ENCODE measurements at regions not wholly inside any gene's neighbourhood (a gene's known extent, or its start where the extent isn't known, plus 50 kb on each side); places are given as distances from the start of the nearest gene placed in this dataset.
"Not testable (repeated sequence)": the region's sequence is repeated elsewhere in the genome, so short reads cannot be mapped to it uniquely, and the experiment has no call there.

DNA sequence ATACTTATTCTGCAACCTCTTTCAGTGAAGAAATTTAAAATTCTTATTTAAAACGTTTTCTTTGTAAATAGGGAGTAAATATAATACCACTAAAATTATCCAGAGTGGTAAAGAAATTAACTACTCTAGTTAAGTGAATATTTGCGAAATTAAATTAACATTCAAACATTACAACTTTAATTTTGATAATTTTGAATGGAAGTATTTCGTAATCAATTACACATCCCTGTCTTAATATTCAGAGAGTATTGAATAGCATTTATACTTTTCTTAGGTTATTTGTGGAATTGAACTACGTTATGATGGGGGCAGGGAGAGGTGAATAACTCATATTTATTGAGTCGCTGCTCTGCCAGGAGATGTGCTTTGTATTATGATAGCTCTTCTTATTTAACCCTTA, 96.3 kb upstream of the KIF26B start:
- peaks cover 0 to 21% of the 10 kb centered on the region in 2 donors for H3K27me3 Mint-ChIP-seq (ENCODE audit: low read depth in 2 of 2)
- DNase-seq (no peak), ATAC-seq (no peak)
- Histone ChIP-seq H3K27ac (ENCODE audit: low read length) (no peak overlapping the region), H3K4me1 (ENCODE audit: control insufficient read depth, insufficient read depth, low read length) (peaks cover 10% of the 10 kb centered on the region), H3K36me3 (ENCODE audit: control insufficient read depth, insufficient read depth, low read length) (no peaks in the 10 kb centered on the region), H3K4me3 (ENCODE audit: low read length) (no peak overlapping the region), H3K27me3 (ENCODE audit: control insufficient read depth, insufficient read depth, low read length) (no peaks in the 10 kb centered on the region), H3K9me3 (ENCODE audit: control insufficient read depth, insufficient read depth, low read length) (no peaks in the 10 kb centered on the region)
- H3K27ac Mint-ChIP-seq = no peak overlapping the region
- H3K4me3 Mint-ChIP-seq = no peak overlapping the region
- 77% methylated on average over 2 of the region's 5 CpGs for WGBS (ENCODE audit: insufficient coverage)
- H3K36me3 Mint-ChIP-seq = no peaks in the 10 kb centered on the region
- peaks cover 9 to 10% of the 10 kb centered on the region in 2 donors for H3K4me1 Mint-ChIP-seq
- no peaks in the 10 kb centered on the region for H3K9me3 Mint-ChIP-seq
- intact Hi-C loops (cut with micrococcal nuclease) = no loop called here
- TF ChIP-seq, protein P1, sequence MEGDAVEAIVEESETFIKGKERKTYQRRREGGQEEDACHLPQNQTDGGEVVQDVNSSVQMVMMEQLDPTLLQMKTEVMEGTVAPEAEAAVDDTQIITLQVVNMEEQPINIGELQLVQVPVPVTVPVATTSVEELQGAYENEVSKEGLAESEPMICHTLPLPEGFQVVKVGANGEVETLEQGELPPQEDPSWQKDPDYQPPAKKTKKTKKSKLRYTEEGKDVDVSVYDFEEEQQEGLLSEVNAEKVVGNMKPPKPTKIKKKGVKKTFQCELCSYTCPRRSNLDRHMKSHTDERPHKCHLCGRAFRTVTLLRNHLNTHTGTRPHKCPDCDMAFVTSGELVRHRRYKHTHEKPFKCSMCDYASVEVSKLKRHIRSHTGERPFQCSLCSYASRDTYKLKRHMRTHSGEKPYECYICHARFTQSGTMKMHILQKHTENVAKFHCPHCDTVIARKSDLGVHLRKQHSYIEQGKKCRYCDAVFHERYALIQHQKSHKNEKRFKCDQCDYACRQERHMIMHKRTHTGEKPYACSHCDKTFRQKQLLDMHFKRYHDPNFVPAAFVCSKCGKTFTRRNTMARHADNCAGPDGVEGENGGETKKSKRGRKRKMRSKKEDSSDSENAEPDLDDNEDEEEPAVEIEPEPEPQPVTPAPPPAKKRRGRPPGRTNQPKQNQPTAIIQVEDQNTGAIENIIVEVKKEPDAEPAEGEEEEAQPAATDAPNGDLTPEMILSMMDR (IDR thresholded peaks at IDR 0.05) = no peak

DNA sequence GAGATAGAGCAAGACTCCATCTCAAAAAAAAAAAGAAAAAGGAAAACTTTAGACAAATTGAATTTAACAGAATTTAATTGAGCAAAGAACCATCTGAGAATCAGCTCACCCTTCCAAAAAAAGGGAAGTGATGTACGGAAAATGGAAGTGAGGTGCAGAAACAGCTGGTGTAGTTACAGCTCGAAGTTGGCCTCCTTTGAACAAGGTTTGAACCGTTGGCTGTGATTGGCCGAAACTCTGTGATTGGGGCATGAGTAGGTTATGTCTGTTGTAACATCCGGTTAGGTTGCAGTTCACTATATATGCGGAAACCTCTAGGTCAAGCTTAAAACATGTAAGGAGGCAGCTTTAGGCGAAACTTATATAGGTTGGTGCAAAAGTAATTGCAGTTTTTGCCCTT, 97.9 kb upstream of the KIF26B start:
- Histone ChIP-seq H3K36me3 (ENCODE audit: control insufficient read depth, insufficient read depth, low read length) (no peaks in the 10 kb centered on the region), H3K27ac (ENCODE audit: low read length) (no peak overlapping the region), H3K27me3 (ENCODE audit: control insufficient read depth, insufficient read depth, low read length) (no peaks in the 10 kb centered on the region), H3K4me1 (ENCODE audit: control insufficient read depth, insufficient read depth, low read length) (peaks cover 21% of the 10 kb centered on the region), H3K9me3 (ENCODE audit: control insufficient read depth, insufficient read depth, low read length) (no peaks in the 10 kb centered on the region), H3K4me3 (ENCODE audit: low read length) (no peak overlapping the region)
- H3K27ac Mint-ChIP-seq = no peak overlapping the region
- peaks cover 16 to 17% of the 10 kb centered on the region in 2 donors for H3K4me1 Mint-ChIP-seq
- DNase-seq (no peak), ATAC-seq (no peak)
- H3K9me3 Mint-ChIP-seq = no peaks in the 10 kb centered on the region
- WGBS (ENCODE audit: insufficient coverage) = 85% methylated on average over 7 of the region's 7 CpGs
- H3K4me3 Mint-ChIP-seq = no peak overlapping the region
- intact Hi-C loops (cut with micrococcal nuclease) = no loop called here
- peaks cover 2 to 31% of the 10 kb centered on the region in 2 donors for H3K27me3 Mint-ChIP-seq (ENCODE audit: low read depth in 2 of 2)
- TF ChIP-seq, protein P1 (IDR thresholded peaks at IDR 0.05) = no peak
- no peaks in the 10 kb centered on the region for H3K36me3 Mint-ChIP-seq

DNA sequence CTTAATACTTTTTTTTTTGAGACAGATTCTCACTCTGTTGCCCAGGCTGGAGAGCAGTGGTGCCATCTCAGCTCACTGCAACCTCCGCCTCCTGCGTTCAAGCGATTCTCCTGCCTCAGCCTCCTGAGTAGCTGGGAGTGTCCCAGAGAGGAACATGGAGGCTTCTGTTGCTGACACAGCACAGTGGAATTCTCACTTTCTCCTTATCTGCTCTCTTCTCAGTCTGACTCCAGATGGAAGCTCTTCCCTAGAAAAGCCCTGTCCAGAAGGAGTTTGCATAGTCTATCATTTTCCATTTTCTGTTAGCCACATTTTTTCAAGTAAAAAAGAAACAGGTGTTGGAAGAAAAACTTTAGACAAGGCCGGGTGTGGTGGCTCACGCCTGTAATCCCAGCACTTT, 98.5 kb upstream of the KIF26B start:
- H3K36me3 Mint-ChIP-seq; DNase-seq; H3K36me3 ChIP-seq (ENCODE audit: control insufficient read depth, insufficient read depth, low read length); ATAC-seq; H3K27me3 ChIP-seq (ENCODE audit: control insufficient read depth, insufficient read depth, low read length); H3K27ac Mint-ChIP-seq; H3K4me3 ChIP-seq (ENCODE audit: low read length); H3K9me3 Mint-ChIP-seq; H3K4me3 Mint-ChIP-seq; H3K9me3 ChIP-seq (ENCODE audit: control insufficient read depth, insufficient read depth, low read length); H3K27ac ChIP-seq (ENCODE audit: low read length); intact Hi-C loops (cut with micrococcal nuclease): not testable (repeated sequence)
- peaks cover 5 to 36% of the 10 kb centered on the region in 2 donors for H3K27me3 Mint-ChIP-seq (ENCODE audit: low read depth in 2 of 2)
- WGBS (ENCODE audit: insufficient coverage) = 95% methylated on average over 5 of the region's 5 CpGs
- peaks cover 25% of the 10 kb centered on the region for H3K4me1 ChIP-seq (ENCODE audit: control insufficient read depth, insufficient read depth, low read length)
- peaks cover 22 to 23% of the 10 kb centered on the region in 2 donors for H3K4me1 Mint-ChIP-seq

DNA sequence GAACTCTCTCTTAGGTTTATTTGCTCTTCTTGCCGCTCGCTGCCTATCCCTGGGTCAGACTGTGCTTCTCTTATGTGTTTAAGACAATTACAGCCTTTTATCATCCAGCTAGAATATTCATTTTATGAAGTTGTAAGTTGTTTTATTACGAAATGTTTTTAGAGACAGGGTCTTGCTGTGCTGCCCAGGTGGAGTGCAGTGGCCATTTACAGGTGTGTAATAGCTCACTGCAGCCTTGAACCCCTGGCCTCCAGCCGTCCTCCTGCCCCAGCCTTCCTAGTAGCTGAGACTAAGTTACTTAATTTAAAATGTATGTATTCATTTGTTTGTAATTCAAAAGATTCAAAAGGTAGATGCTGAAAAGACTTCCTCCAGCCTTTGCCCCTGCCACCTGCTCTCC, 99.0 kb upstream of the KIF26B start:
- no peaks in the 10 kb centered on the region for H3K9me3 Mint-ChIP-seq
- H3K36me3 Mint-ChIP-seq = no peaks in the 10 kb centered on the region
- Histone ChIP-seq H3K4me1 (ENCODE audit: control insufficient read depth, insufficient read depth, low read length) (peaks cover 28% of the 10 kb centered on the region), H3K36me3 (ENCODE audit: control insufficient read depth, insufficient read depth, low read length) (no peaks in the 10 kb centered on the region), H3K27me3 (ENCODE audit: control insufficient read depth, insufficient read depth, low read length) (no peaks in the 10 kb centered on the region), H3K9me3 (ENCODE audit: control insufficient read depth, insufficient read depth, low read length) (no peaks in the 10 kb centered on the region), H3K4me3 (ENCODE audit: low read length) (no peak overlapping the region), H3K27ac (ENCODE audit: low read length) (no peak overlapping the region)
- no peak overlapping the region for H3K4me3 Mint-ChIP-seq
- DNase-seq (no peak), ATAC-seq (no peak)
- TF ChIP-seq, protein P1 (IDR thresholded peaks at IDR 0.05) = no peak
- peaks cover 5 to 36% of the 10 kb centered on the region in 2 donors for H3K27me3 Mint-ChIP-seq (ENCODE audit: low read depth in 2 of 2)
- WGBS (ENCODE audit: insufficient coverage) = 50% methylated on average over 2 of the region's 4 CpGs
- no peak overlapping the region for H3K27ac Mint-ChIP-seq
- peaks cover 26% of the 10 kb centered on the region in 2 donors for H3K4me1 Mint-ChIP-seq
- intact Hi-C loops (cut with micrococcal nuclease) = no loop called here
